ENCODE measurements at regions not wholly inside any gene's neighbourhood (a gene's known extent, or its start where the extent isn't known, plus 50 kb on each side); places are given as distances from the start of the nearest gene placed in this dataset.

- Histone ChIP-seq H3K9ac (ENCODE audit: extremely low read depth, insufficient read length, low read length) (no peak overlapping the region), H4K8ac (replicated peaks; ENCODE audit: insufficient read length, low read depth, low read length) (no peak overlapping the region), H2AK5ac (ENCODE audit: insufficient read length, low read length) (no peak overlapping the region), H4K20me1 (ENCODE audit: control insufficient read depth, insufficient read depth, insufficient read length) (no peaks in the 10 kb centered on the region), H3K23me2 (ENCODE audit: insufficient read length, low read depth, low read length, poor library complexity, severe bottlenecking) (no peaks in the 10 kb centered on the region), H3K4ac (ENCODE audit: low read depth, low read length) (no peak overlapping the region), H4K5ac (ENCODE audit: insufficient read length, low read depth, low read length) (no peak overlapping the region), H2BK120ac (ENCODE audit: low read depth, low read length, poor library complexity, severe bottlenecking) (no peak overlapping the region), H3K23ac (ENCODE audit: insufficient read length, low read depth, low read length) (no peak overlapping the region), H2BK12ac (ENCODE audit: insufficient read length, low read depth, low read length) (no peak overlapping the region), H3K4me1 (ENCODE audit: insufficient read depth, low read length) (no peaks in the 10 kb centered on the region), H2BK15ac (ENCODE audit: low read depth, low read length) (no peak overlapping the region), H3K4me2 (ENCODE audit: insufficient read depth, insufficient read length, low read length) (no peak overlapping the region), H3K18ac (ENCODE audit: insufficient read length, low read depth, low read length) (no peak overlapping the region), H3K79me1 (ENCODE audit: insufficient read depth, low read depth, low read length, poor library complexity, severe bottlenecking) (no peaks in the 10 kb centered on the region), H4K91ac (ENCODE audit: insufficient read length, low read depth, low read length) (no peak overlapping the region), H2AFZ (ENCODE audit: low read length) (no peak overlapping the region), H3K9me3 (ENCODE audit: control insufficient read depth, low read depth, low read length) (no peaks in the 10 kb centered on the region), H3K27me3 (ENCODE audit: insufficient read depth, low read length) (no peaks in the 10 kb centered on the region), H3K27ac (ENCODE audit: insufficient read length, low read depth, low read length) (no peak overlapping the region), H2BK5ac (ENCODE audit: insufficient read length, low read length) (no peak overlapping the region), H3K14ac (ENCODE audit: insufficient read depth, low read length) (no peak overlapping the region), H3K56ac (ENCODE audit: insufficient read length, low read depth, low read length) (no peak overlapping the region), H2BK20ac (ENCODE audit: low read depth, low read length, poor library complexity, severe bottlenecking) (no peak overlapping the region), H3K79me2 (ENCODE audit: insufficient read depth, low read length) (no peaks in the 10 kb centered on the region), H3T11ph (ENCODE audit: low read length) (no peak overlapping the region)
- H3K4me1 Mint-ChIP-seq, result no peaks in the 10 kb centered on the region
- no peak for DNase-seq
- H3K27ac Mint-ChIP-seq, result no peak overlapping the region
- H3K27me3 Mint-ChIP-seq (ENCODE audit: low read depth), result no peaks in the 10 kb centered on the region; the same call in 1 of the 2 replicates
- no peak for TF ChIP-seq CTCF (conservative IDR thresholded peaks at IDR 0.05)
- H3K4me3 Mint-ChIP-seq, result no peak overlapping the region
- no CpG with 5 or more reads among the region's 7 CpGs for WGBS (ENCODE audit: extremely low coverage, insufficient read length, low lambda C conversion rate)
- H3K9me3 Mint-ChIP-seq, result peaks cover 39 to 49% of the 10 kb centered on the region in 2 experiments
- no peaks in the 10 kb centered on the region for H3K36me3 Mint-ChIP-seq (ENCODE audit: insufficient read depth in 1 of 3, low read depth in 3 of 3)
Measured at GRCh38 chrX:15073313-15073712, 196.6 kb downstream of the ASB9 start.
